NT2/D1 (cell line): ENCODE measurements at regions not wholly inside any gene's neighbourhood (a gene's known extent, or its start where the extent isn't known, plus 50 kb on each side); places are given as distances from the start of the nearest gene placed in this dataset.

Experiments used
- SUZ12 ChIP-seq: IDR thresholded peaks from 2 replicates; pipeline ENCODE4 v1.6.1; 2011; ENCODE audit not compliant: insufficient read length, insufficient read depth; ENCODE audit errors: extremely low read depth
- YY1 ChIP-seq: IDR thresholded peaks from 2 replicates; pipeline ENCODE4 v1.6.1; 2011; ENCODE audit not compliant: insufficient read length, insufficient read depth
- ZNF274 ChIP-seq: IDR thresholded peaks from 2 replicates; pipeline ENCODE4 v1.6.1; 2011; ENCODE audit warnings: mild to moderate bottlenecking, low read depth, low read length

DNA sequence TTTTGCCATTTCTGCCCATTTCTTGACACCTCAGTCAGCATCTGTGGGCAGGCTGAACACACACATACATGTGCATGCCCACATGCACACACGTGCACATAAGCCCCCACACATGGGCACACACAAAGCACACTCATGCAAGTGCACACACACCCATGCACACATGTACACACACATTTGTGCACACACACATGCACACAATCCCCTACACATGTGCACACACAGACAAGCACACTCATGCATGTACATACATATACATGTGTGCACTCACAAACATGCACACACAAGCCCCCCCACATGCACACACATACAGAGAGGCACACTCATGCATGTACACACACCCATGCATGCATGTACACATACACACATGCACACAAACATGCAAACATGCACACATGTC lies 83.5 kb upstream of the ACTRT2 start:
- no peak for TF ChIP-seq ZNF274
- TF ChIP-seq YY1 = no peak
- TF ChIP-seq SUZ12 = no peak
